CD4-positive, alpha-beta T cell treated with Interleukin-1 beta for 1 hour (primary cell): ENCODE measurements at regions not wholly inside any gene's neighbourhood (a gene's known extent, or its start where the extent isn't known, plus 50 kb on each side); places are given as distances from the start of the nearest gene placed in this dataset.
A peak's percentile ranks its signal among the peaks of the same experiment; 100 is the strongest.
"Not testable (repeated sequence)": the region's sequence is repeated elsewhere in the genome, so short reads cannot be mapped to it uniquely, and the experiment has no call there.

Source experiments
- DNase-seq, 2 donors: peaks; one replicate each; pipeline ENCODE4 v3.0.0-alpha.2; 2020 to 2022

- not testable (repeated sequence) for DNase-seq
Measured at GRCh38 chr17:30682280-30682679, 142.2 kb downstream of the CRLF3 start.

- DNase-seq = not testable (repeated sequence)
Measured at GRCh38 chr17:30680681-30681080, 143.8 kb downstream of the CRLF3 start.

GRCh38 chr17:30677550-30678249, 146.8 kb downstream of the CRLF3 start:
- no peak for DNase-seq

- not testable (repeated sequence) for DNase-seq
Measured at GRCh38 chr17:30675777-30676492, 148.6 kb downstream of the CRLF3 start.

- DNase-seq = not testable (repeated sequence)
Measured at GRCh38 chr17:30669217-30669649, 155.3 kb downstream of the CRLF3 start.

- not testable (repeated sequence) for DNase-seq
Measured at GRCh38 chr17:30668360-30669181, 155.9 kb downstream of the CRLF3 start.

GRCh38 chr17:30667657-30668359, 156.7 kb downstream of the CRLF3 start:
- DNase-seq = not testable (repeated sequence)

GRCh38 chr17:30666838-30667656, 157.4 kb downstream of the CRLF3 start:
- DNase-seq = not testable (repeated sequence)

GRCh38 chr17:30663727-30664455, 160.6 kb downstream of the CRLF3 start:
- not testable (repeated sequence) for DNase-seq

GRCh38 chr17:30657148-30657547, 167.3 kb downstream of the CRLF3 start:
- DNase-seq = not testable (repeated sequence)

- DNase-seq = not testable (repeated sequence)
Measured at GRCh38 chr17:30653038-30653437, 171.5 kb downstream of the CRLF3 start.

- not testable (repeated sequence) for DNase-seq
Measured at GRCh38 chr17:30650149-30650548, 172.9 kb downstream of the GOSR1 start.

- not testable (repeated sequence) for DNase-seq
Measured at GRCh38 chr17:30648015-30648620, 170.9 kb downstream of the GOSR1 start.

GRCh38 chr17:30645875-30646274, 168.7 kb downstream of the GOSR1 start:
- not testable (repeated sequence) for DNase-seq

GRCh38 chr17:30644713-30645112, 167.5 kb downstream of the GOSR1 start:
- peak in 1 of 2 donors; percentile 22 for DNase-seq

- DNase-seq = not testable (repeated sequence)
Measured at GRCh38 chr17:30644287-30644686, 167.1 kb downstream of the GOSR1 start.

- DNase-seq = not testable (repeated sequence)
Measured at GRCh38 chr17:30641428-30641827, 164.2 kb downstream of the GOSR1 start.

- DNase-seq = not testable (repeated sequence)
Measured at GRCh38 chr17:30639391-30639790, 162.2 kb downstream of the GOSR1 start.

GRCh38 chr17:30638968-30639367, 161.8 kb downstream of the GOSR1 start:
- DNase-seq = not testable (repeated sequence)

- DNase-seq = not testable (repeated sequence)
Measured at GRCh38 chr17:30631651-30632050, 154.4 kb downstream of the GOSR1 start.
